ENCODE measurements at regions not wholly inside any gene's neighbourhood (a gene's known extent, or its start where the extent isn't known, plus 50 kb on each side); places are given as distances from the start of the nearest gene placed in this dataset.
A peak's percentile ranks its signal among the peaks of the same experiment; 100 is the strongest.

DNA sequence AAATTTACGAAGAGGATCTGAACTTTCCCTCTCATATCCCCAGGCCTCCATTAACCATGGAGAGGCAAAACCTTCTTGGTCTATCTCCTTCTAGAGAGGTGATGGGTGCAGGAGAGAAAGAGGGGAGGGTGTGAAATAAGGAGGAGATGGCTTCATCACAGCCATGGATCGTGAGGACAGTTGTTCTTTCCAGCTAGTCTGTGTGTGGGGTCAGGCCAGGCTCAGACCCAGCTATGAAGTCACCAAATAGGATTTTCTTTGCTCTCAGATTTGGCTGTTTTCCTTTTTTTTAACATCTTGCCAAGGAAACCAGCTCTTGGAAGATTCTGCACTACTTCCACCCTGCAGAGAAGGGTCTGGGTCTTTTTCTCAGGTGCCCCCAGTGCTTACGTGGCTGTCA, 64.9 kb upstream of the FAM181A start:
- ATAC-seq (ENCODE audit: insufficient read depth, low FRiP score): no peak
- Histone ChIP-seq H3K27ac (ENCODE audit: low read depth in 1 of 2, low read length in 1 of 2) (no peak overlapping the region), H3K4me1 (ENCODE audit: control insufficient read depth in 5 of 5, insufficient read depth in 5 of 5, low read length in 5 of 5) (peaks cover 0 to 6% (median 0%) of the 10 kb centered on the region in 5 donors), H3K9ac (ENCODE audit: insufficient read depth in 1 of 2, low read length in 2 of 2) (no peak overlapping the region), H3K4me3 (no peak overlapping the region), H3K36me3 (ENCODE audit: control insufficient read depth in 4 of 4, insufficient read depth in 4 of 4, low read length in 4 of 4) (no peaks in the 10 kb centered on the region), H3K27me3 (ENCODE audit: control insufficient read depth in 3 of 3, insufficient read depth in 3 of 3, low read length in 2 of 3) (no peaks in the 10 kb centered on the region), H3K9me3 (ENCODE audit: control insufficient read depth in 4 of 4, insufficient read depth in 3 of 4, low read length in 3 of 4) (no peaks in the 10 kb centered on the region)
- 68 to 71% methylated on average over 3 of the region's 3 CpGs for WGBS, 2 donors
- DNase-seq: no peak
- TF ChIP-seq, protein P1, sequence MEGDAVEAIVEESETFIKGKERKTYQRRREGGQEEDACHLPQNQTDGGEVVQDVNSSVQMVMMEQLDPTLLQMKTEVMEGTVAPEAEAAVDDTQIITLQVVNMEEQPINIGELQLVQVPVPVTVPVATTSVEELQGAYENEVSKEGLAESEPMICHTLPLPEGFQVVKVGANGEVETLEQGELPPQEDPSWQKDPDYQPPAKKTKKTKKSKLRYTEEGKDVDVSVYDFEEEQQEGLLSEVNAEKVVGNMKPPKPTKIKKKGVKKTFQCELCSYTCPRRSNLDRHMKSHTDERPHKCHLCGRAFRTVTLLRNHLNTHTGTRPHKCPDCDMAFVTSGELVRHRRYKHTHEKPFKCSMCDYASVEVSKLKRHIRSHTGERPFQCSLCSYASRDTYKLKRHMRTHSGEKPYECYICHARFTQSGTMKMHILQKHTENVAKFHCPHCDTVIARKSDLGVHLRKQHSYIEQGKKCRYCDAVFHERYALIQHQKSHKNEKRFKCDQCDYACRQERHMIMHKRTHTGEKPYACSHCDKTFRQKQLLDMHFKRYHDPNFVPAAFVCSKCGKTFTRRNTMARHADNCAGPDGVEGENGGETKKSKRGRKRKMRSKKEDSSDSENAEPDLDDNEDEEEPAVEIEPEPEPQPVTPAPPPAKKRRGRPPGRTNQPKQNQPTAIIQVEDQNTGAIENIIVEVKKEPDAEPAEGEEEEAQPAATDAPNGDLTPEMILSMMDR (IDR thresholded peaks at IDR 0.05; ENCODE audit: control extremely low read depth, extremely low read depth): no peak

DNA sequence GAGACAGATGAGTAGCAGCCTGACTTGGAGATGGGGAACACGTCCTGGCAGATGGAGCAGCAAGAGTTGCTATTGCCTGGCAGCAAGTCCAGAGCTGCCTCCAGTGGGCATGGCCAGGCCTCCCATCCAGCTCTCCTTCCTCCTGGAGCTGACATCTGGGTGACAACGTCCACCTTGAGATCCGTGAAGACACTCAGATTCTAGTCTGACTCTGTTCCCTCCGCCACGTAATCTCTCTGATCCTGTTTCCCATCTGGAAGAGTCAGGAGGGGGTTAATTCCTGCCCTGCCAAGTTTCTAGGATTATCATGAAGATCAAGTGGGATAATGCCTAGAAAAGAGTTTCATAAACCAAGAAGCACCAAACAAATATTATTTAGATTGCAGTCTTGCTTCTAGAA, 65.3 kb upstream of the FAM181A start:
- Histone ChIP-seq H3K9ac (ENCODE audit: insufficient read depth in 1 of 2, low read length in 2 of 2) (no peak overlapping the region), H3K4me3 (no peak overlapping the region), H3K9me3 (ENCODE audit: control insufficient read depth in 4 of 4, insufficient read depth in 3 of 4, low read length in 3 of 4) (no peaks in the 10 kb centered on the region), H3K36me3 (ENCODE audit: control insufficient read depth in 4 of 4, insufficient read depth in 4 of 4, low read length in 4 of 4) (no peaks in the 10 kb centered on the region), H3K27me3 (ENCODE audit: control insufficient read depth in 3 of 3, insufficient read depth in 3 of 3, low read length in 2 of 3) (no peaks in the 10 kb centered on the region), H3K27ac (ENCODE audit: low read depth in 1 of 2, low read length in 1 of 2) (no peak overlapping the region), H3K4me1 (ENCODE audit: control insufficient read depth in 5 of 5, insufficient read depth in 5 of 5, low read length in 5 of 5) (peaks cover 0 to 6% (median 0%) of the 10 kb centered on the region in 5 donors)
- TF ChIP-seq, protein P1 (IDR thresholded peaks at IDR 0.05; ENCODE audit: control extremely low read depth, extremely low read depth): no peak
- 79 to 81% methylated on average over 5 of the region's 5 CpGs for WGBS, 2 donors
- DNase-seq (no peak), ATAC-seq (ENCODE audit: insufficient read depth, low FRiP score) (no peak)

DNA sequence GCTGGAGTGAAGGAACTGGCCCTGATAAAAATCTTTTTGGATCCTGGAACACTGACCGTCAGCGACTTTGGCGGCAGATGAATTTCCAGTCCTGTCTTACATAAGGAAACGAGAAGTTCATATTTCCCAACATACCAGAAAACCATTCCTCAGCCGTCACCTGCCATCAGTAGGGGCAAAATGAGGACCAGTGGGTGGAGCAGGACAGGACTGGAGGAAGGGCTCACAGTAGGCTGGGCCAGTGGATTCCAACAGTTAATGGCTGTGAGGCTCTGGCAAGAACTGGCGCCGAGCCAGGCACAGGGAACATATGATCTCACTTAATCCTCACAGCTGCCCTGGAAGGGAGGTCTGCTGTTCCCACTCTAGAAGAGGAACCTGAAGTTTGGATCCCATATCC, 67.2 kb upstream of the FAM181A start:
- Histone ChIP-seq H3K4me1 (ENCODE audit: control insufficient read depth in 5 of 5, insufficient read depth in 5 of 5, low read length in 5 of 5) (peaks cover 0 to 6% (median 0%) of the 10 kb centered on the region in 5 donors), H3K27ac (ENCODE audit: low read depth in 1 of 2, low read length in 1 of 2) (no peak overlapping the region), H3K9ac (ENCODE audit: insufficient read depth in 1 of 2, low read length in 2 of 2) (no peak overlapping the region), H3K27me3 (ENCODE audit: control insufficient read depth in 3 of 3, insufficient read depth in 3 of 3, low read length in 2 of 3) (no peaks in the 10 kb centered on the region), H3K36me3 (ENCODE audit: control insufficient read depth in 4 of 4, insufficient read depth in 4 of 4, low read length in 4 of 4) (no peaks in the 10 kb centered on the region), H3K4me3 (no peak overlapping the region), H3K9me3 (ENCODE audit: control insufficient read depth in 4 of 4, insufficient read depth in 3 of 4, low read length in 3 of 4) (no peaks in the 10 kb centered on the region)
- ATAC-seq (ENCODE audit: insufficient read depth, low FRiP score) (no peak), DNase-seq (peak in 2 of 3 donors; percentile 27 to 32)
- TF ChIP-seq, protein P1 (IDR thresholded peaks at IDR 0.05; ENCODE audit: control extremely low read depth, extremely low read depth): no peak
- 81 to 82% methylated on average over 7 of the region's 7 CpGs for WGBS, 2 donors

DNA sequence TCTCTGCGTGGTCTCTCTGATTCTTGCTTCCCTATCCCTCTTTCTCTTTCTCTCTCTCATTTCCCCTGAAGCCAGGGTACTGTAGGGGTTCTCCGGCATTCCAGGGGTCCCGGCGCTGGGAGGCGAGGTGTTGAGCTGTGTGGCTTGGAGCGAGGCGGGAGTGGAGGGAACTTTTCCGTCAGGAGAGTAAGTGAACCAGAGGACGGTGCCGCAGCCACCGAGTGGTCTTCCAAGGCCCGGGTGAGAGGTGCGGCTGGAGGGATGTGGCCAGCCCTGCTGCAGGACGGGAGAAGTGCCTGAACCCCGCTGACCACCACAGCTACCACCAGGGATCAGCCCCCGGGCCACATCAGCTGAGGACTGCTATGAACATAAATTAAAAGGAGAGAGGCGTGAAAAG, 68.2 kb upstream of the FAM181A start:
- H3K9me3 ChIP-seq (ENCODE audit: control insufficient read depth in 4 of 4, insufficient read depth in 3 of 4, low read length in 3 of 4): no peaks in the 10 kb centered on the region
- no peak overlapping the region for H3K9ac ChIP-seq (ENCODE audit: insufficient read depth in 1 of 2, low read length in 2 of 2)
- H3K27ac ChIP-seq (ENCODE audit: low read depth in 1 of 2, low read length in 1 of 2): no peak overlapping the region
- H3K27me3 ChIP-seq (ENCODE audit: control insufficient read depth in 3 of 3, insufficient read depth in 3 of 3, low read length in 2 of 3): no peaks in the 10 kb centered on the region
- 79% methylated on average over 17 of the region's 17 CpGs for WGBS, 2 donors
- H3K4me3 ChIP-seq: no peak overlapping the region
- DNase-seq (no peak), ATAC-seq (ENCODE audit: insufficient read depth, low FRiP score) (no peak)
- H3K4me1 ChIP-seq (ENCODE audit: control insufficient read depth in 5 of 5, insufficient read depth in 5 of 5, low read length in 5 of 5): peaks cover 0 to 6% (median 0%) of the 10 kb centered on the region in 5 donors
- TF ChIP-seq, protein P1 (IDR thresholded peaks at IDR 0.05; ENCODE audit: control extremely low read depth, extremely low read depth): no peak
- no peaks in the 10 kb centered on the region for H3K36me3 ChIP-seq (ENCODE audit: control insufficient read depth in 4 of 4, insufficient read depth in 4 of 4, low read length in 4 of 4)
